HEK293T (cell line): ENCODE measurements at regions not wholly inside any gene's neighbourhood (a gene's known extent, or its start where the extent isn't known, plus 50 kb on each side); places are given as distances from the start of the nearest gene placed in this dataset.

Experiments
- CTCF ChIA-PET: fragments of 350-600 bp; formaldehyde crosslinking; extraction: SDS; loops from one replicate; lab custom pipeline; 2021; ENCODE audit warnings: antibody characterized with exemption, inconsistent platforms; lab: Yijun Ruan, JAX
- POLR2A ChIA-PET: fragments of 350-600 bp; formaldehyde crosslinking; extraction: SDS; loops from one replicate; lab custom pipeline; 2020; ENCODE audit warnings: antibody characterized with exemption, inconsistent platforms; lab: Yijun Ruan, JAX
- DNase-seq: peaks from one replicate; pipeline ENCODE4 v3.0.0; 2012; ENCODE audit warnings: mixed read lengths; ENCODE audit errors: extremely low spot score
- ARNT ChIP-seq: fragments of 450-650 bp; IDR thresholded peaks from 2 replicates; pipeline ENCODE4 v1.6.1; 2017; ENCODE audit warnings: mild to moderate bottlenecking
- BHLHE40 ChIP-seq: fragments of 450-650 bp; IDR thresholded peaks from 2 replicates; pipeline ENCODE4 v1.6.1; 2016; ENCODE audit warnings: mild to moderate bottlenecking, moderate library complexity, borderline replicate concordance
- CTBP1 ChIP-seq: fragments of 450-650 bp; IDR thresholded peaks from 2 replicates; pipeline ENCODE4 v1.6.1; 2016; ENCODE audit warnings: borderline replicate concordance
- ELF4 ChIP-seq: fragments of 450-650 bp; IDR thresholded peaks from 2 replicates; pipeline ENCODE4 v1.6.1; 2017; ENCODE audit warnings: antibody characterized with exemption
- FOXA1 ChIP-seq: fragments of 450-650 bp; IDR thresholded peaks from 2 replicates; pipeline ENCODE4 v1.6.1; 2016; ENCODE audit warnings: mild to moderate bottlenecking
- FOXK2 ChIP-seq: fragments of 450-650 bp; IDR thresholded peaks from 2 replicates; pipeline ENCODE4 v1.6.1; 2016; ENCODE audit warnings: mild to moderate bottlenecking
- FOXM1 ChIP-seq: fragments of 450-650 bp; IDR thresholded peaks from 2 replicates; pipeline ENCODE4 v1.6.1; 2017; ENCODE audit warnings: mild to moderate bottlenecking, borderline replicate concordance
- HDGF ChIP-seq: fragments of 450-650 bp; IDR thresholded peaks from 2 replicates; pipeline ENCODE4 v1.6.1; 2017; ENCODE audit warnings: antibody characterized with exemption, borderline replicate concordance
- L3MBTL2 ChIP-seq: fragments of 450-650 bp; conservative IDR thresholded peaks from 2 replicates; pipeline ENCODE4 v1.6.1; 2016; ENCODE audit warnings: mild to moderate bottlenecking
- LEF1 ChIP-seq: fragments of 450-650 bp; IDR thresholded peaks from 2 replicates; pipeline ENCODE4 v1.6.1; 2017; ENCODE audit warnings: mild to moderate bottlenecking, borderline replicate concordance
- NFRKB ChIP-seq: fragments of 450-650 bp; IDR thresholded peaks from 2 replicates; pipeline ENCODE4 v1.6.1; 2016; ENCODE audit warnings: mild to moderate bottlenecking, moderate library complexity
- PKNOX1 ChIP-seq: fragments of 450-650 bp; IDR thresholded peaks from 2 replicates; pipeline ENCODE4 v1.6.1; 2016
- SP1 ChIP-seq: fragments of 450-650 bp; IDR thresholded peaks from 2 replicates; pipeline ENCODE4 v1.6.1; 2017
- SUZ12 ChIP-seq: fragments of 450-650 bp; IDR thresholded peaks from 2 replicates; pipeline ENCODE4 v1.6.1; 2016; ENCODE audit warnings: mild to moderate bottlenecking
- TARDBP ChIP-seq: fragments of 450-650 bp; IDR thresholded peaks from 2 replicates; pipeline ENCODE4 v1.6.1; 2016
- ZNF384 ChIP-seq: fragments of 450-650 bp; IDR thresholded peaks from 2 replicates; pipeline ENCODE4 v1.6.1; 2016

DNA sequence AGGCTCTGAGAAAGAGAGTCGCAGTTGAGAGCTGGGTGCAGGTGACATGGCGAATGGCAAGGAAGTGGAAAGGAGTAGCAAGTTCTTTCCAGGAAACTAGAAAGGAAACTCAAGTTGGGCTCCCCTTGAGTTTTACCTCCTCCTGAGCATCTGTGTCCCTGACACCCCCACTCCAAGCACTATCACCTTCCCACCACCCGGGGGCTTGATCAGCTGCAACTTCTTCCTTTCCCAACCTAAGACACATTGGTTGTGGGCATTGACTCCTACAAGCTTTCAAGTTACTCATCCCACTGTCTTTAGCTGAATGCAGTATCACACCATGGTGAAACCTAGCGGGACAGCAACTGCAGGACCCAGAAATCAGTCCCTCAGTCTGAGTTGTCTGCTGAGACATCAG lies 256.6 kb upstream of the NR2F2 start:
- TF ChIP-seq FOXK2 (no peak), L3MBTL2 (no peak), ELF4 (no peak), TARDBP (no peak), HDGF (no peak), BHLHE40 (no peak), NFRKB (no peak), FOXM1 (no peak), CTBP1 (no peak), ARNT (no peak), ZNF384 (no peak), LEF1 (no peak), SP1 (no peak), FOXA1 (no peak), SUZ12 (no peak), PKNOX1 (no peak)
- ChIA-PET POLR2A (no interaction called here), CTCF (interaction anchor here (1.2 kb wide), 1 partner anchor 13 kb away, joined by 4 read pairs; no protein-coding TSS in a partner anchor)
- no peak for DNase-seq

- ChIA-PET POLR2A (no interaction called here), CTCF (no interaction called here)
- TF ChIP-seq LEF1 (no peak), NFRKB (no peak), ARNT (no peak), ZNF384 (no peak), SP1 (no peak), BHLHE40 (no peak), HDGF (no peak), L3MBTL2 (no peak), TARDBP (no peak), SUZ12 (no peak)
- no peak for DNase-seq
Observed at GRCh38 chr15:96075895-96076294, 254.6 kb upstream of the NR2F2 start.

GRCh38 chr15:96076350-96076749 lies 254.2 kb upstream of the NR2F2 start:
- TF ChIP-seq FOXM1 (no peak), SUZ12 (no peak), HDGF (no peak), ZNF384 (no peak)
- no peak for DNase-seq
- POLR2A ChIA-PET: no interaction called here
- CTCF ChIA-PET: no interaction called here

DNA sequence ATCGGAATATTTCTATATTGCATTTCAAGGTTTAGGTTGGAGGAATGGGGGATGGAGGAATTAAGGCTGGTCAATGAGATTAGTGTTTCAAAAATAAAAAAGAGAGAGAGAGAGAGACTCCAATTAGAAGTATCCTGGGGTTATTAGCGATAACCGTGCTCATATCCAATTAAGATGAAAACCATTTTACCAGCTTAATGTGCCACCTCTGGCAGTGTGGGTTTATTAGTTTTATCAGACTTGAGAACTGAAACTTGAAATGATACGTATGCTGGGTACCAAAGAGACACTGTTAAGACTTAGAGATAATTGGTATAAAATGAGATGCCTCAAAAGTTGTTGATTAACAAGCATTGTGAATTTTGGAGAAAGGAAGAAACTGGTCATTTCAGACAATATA lies 251.5 kb upstream of the NR2F2 start:
- CTCF ChIA-PET: no interaction called here
- POLR2A ChIA-PET: no interaction called here
- no peak for DNase-seq
- TF ChIP-seq PKNOX1 (no peak), BHLHE40 (no peak), TARDBP (no peak), ELF4 (no peak), SP1 (no peak), L3MBTL2 (no peak), CTBP1 (no peak), HDGF (no peak), FOXM1 (no peak), FOXA1 (no peak), FOXK2 (no peak), NFRKB (no peak), LEF1 (no peak), ZNF384 (no peak), ARNT (no peak), SUZ12 (no peak)

DNA sequence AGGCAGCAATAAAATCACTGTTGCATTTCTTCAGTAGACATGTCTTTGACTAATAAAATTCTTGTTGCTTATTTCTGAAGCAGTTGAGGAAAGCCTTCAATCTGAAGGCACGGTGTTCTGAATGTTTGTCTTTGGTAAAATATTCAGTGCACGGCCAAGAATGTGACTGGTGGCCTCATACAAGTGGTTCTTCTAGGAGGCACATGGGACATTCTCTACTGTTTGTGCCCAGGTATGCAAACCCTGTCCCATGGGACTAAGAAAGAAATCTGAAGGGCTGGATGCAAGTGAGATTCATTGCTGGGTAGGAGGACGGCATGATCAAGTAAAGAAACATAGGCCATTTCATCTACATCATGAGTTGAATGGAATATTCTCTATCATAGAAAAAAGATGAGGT lies 250.6 kb upstream of the NR2F2 start:
- TF ChIP-seq ARNT: no peak
- no peak for TF ChIP-seq HDGF
- TF ChIP-seq FOXK2: no peak
- no peak for TF ChIP-seq CTBP1
- no peak for TF ChIP-seq SP1
- no peak for TF ChIP-seq FOXA1
- no peak for TF ChIP-seq NFRKB
- no peak for TF ChIP-seq ZNF384
- no peak for TF ChIP-seq SUZ12
- no peak for TF ChIP-seq FOXM1
- TF ChIP-seq ELF4: no peak
- no peak for TF ChIP-seq TARDBP
- TF ChIP-seq BHLHE40: no peak
- no peak for TF ChIP-seq LEF1
- TF ChIP-seq PKNOX1: no peak
- TF ChIP-seq L3MBTL2: no peak
- DNase-seq: no peak
- CTCF ChIA-PET: no interaction called here
- POLR2A ChIA-PET: no interaction called here

- TF ChIP-seq SUZ12 (no peak), ELF4 (no peak), FOXM1 (no peak), ARNT (no peak), NFRKB (no peak), FOXA1 (no peak), LEF1 (no peak), CTBP1 (no peak), ZNF384 (no peak), TARDBP (no peak), FOXK2 (no peak), L3MBTL2 (no peak), SP1 (no peak), HDGF (no peak), BHLHE40 (no peak), PKNOX1 (no peak)
- DNase-seq: no peak
- CTCF ChIA-PET: interaction anchor here (0.6 kb wide), 1 partner anchor 331 kb away, joined by 3 read pairs; no protein-coding TSS in a partner anchor
- POLR2A ChIA-PET: no interaction called here
Observed at GRCh38 chr15:96086164-96086563, 244.3 kb upstream of the NR2F2 start.
